Esophagus squamous epithelium (tissue), 5 donors: ENCODE measurements at regions not wholly inside any gene's neighbourhood (a gene's known extent, or its start where the extent isn't known, plus 50 kb on each side); places are given as distances from the start of the nearest gene placed in this dataset.

Experiments used
- DNase-seq: peaks from one replicate; lab custom pipeline; 2025; lab: John Stamatoyannopoulos, UW
- H3K27ac ChIP-seq, 4 donors: fragments of 200-600 bp; sonication (generic); one replicate each; pipeline ENCODE4 v1.5.1; 2016 to 2019; ENCODE audit warnings: mild to moderate bottlenecking in 1 of 4
- H3K27me3 ChIP-seq, 4 donors: fragments of 200-600 bp; sonication (generic); 1 replicate in 3 of 4; 2 replicates in 1 of 4; pipeline versions ENCODE4 v1.5.1 to v1.6.0; 2017 to 2021; ENCODE audit warnings: antibody characterized with exemption in 1 of 4
- H3K36me3 ChIP-seq, 3 donors: fragments of 200-600 bp; sonication (generic); one replicate each; pipeline ENCODE4 v1.5.1; 2016 to 2019
- H3K4me1 ChIP-seq, 3 donors: fragments of 200-600 bp; sonication (generic); one replicate each; pipeline ENCODE4 v1.5.1; 2017 to 2019
- H3K4me3 ChIP-seq, 4 donors: fragments of 200-600 bp; sonication (generic); 1 replicate in 3 of 4; 2 replicates in 1 of 4; pipeline ENCODE4 v1.5.1; 2016 to 2019; ENCODE audit warnings: mild to moderate bottlenecking in 2 of 4, moderate library complexity in 1 of 4
- H3K9me3 ChIP-seq, 3 donors: fragments of 200-600 bp; sonication (generic); one replicate each; pipeline ENCODE4 v1.5.1; 2016 to 2019
- POLR2A ChIP-seq, 4 donors: fragments of 450-650 bp; IDR thresholded peaks; one replicate each; pipeline ENCODE4 v1.6.1; 2017; ENCODE audit warnings: antibody characterized with exemption in 4 of 4, mild to moderate bottlenecking in 4 of 4, moderate library complexity in 3 of 4
- WGBS, 2 donors: methylation state at CpG; one replicate each; pipeline ENCODE4 v1.1.5; 2018; 5-methylcytosine and 5-hydroxymethylcytosine counted together
- intact Hi-C: fragments of 100-400 bp; cut with DNase I; formaldehyde crosslinking; loops from one replicate; pipeline ENCODE4 v1.15.0; 2022
- TF ChIP-seq, protein P1 (sequence below), 6 experiments: fragments of 450-650 bp in 4 of 6; fragments of 200-600 bp in 2 of 6; sonication (generic) in 2 of 6; IDR thresholded peaks; one replicate each; pipeline ENCODE4 v1.5.1; 2016 to 2019; ENCODE audit warnings: antibody characterized with exemption in 6 of 6, mild to moderate bottlenecking in 4 of 6, moderate library complexity in 4 of 6
- donor health status: DM: yes; HTN: yes; CAD: no.

- H3K9me3 ChIP-seq: no peaks in the 10 kb centered on the region
- no peak overlapping the region for H3K4me3 ChIP-seq
- no peaks in the 10 kb centered on the region for H3K4me1 ChIP-seq
- no peaks in the 10 kb centered on the region for H3K36me3 ChIP-seq
- TF ChIP-seq POLR2A (IDR thresholded peaks at IDR 0.05): no peak
- TF ChIP-seq, protein P1, sequence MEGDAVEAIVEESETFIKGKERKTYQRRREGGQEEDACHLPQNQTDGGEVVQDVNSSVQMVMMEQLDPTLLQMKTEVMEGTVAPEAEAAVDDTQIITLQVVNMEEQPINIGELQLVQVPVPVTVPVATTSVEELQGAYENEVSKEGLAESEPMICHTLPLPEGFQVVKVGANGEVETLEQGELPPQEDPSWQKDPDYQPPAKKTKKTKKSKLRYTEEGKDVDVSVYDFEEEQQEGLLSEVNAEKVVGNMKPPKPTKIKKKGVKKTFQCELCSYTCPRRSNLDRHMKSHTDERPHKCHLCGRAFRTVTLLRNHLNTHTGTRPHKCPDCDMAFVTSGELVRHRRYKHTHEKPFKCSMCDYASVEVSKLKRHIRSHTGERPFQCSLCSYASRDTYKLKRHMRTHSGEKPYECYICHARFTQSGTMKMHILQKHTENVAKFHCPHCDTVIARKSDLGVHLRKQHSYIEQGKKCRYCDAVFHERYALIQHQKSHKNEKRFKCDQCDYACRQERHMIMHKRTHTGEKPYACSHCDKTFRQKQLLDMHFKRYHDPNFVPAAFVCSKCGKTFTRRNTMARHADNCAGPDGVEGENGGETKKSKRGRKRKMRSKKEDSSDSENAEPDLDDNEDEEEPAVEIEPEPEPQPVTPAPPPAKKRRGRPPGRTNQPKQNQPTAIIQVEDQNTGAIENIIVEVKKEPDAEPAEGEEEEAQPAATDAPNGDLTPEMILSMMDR (IDR thresholded peaks at IDR 0.05): no peak
- 54% methylated on average over 2 of the region's 2 CpGs; no CpG with 5 or more reads in 1 of the 2 donors for WGBS, 2 donors
- H3K27me3 ChIP-seq: no peaks in the 10 kb centered on the region
- intact Hi-C loops: no loop called here
- no peak for DNase-seq
- no peak overlapping the region for H3K27ac ChIP-seq
These were observed 379.2 kb downstream of the KDM5D start for GRCh38 chrY:19365321-19365720.

- no peaks in the 10 kb centered on the region for H3K9me3 ChIP-seq
- WGBS, 2 donors: 89% methylated on average over 1 of the region's 1 CpG; no CpG with 5 or more reads in 1 of the 2 donors
- H3K36me3 ChIP-seq: no peaks in the 10 kb centered on the region
- no peak overlapping the region for H3K4me3 ChIP-seq
- no peak for DNase-seq
- intact Hi-C loops: no loop called here
- H3K27me3 ChIP-seq: no peaks in the 10 kb centered on the region
- TF ChIP-seq, protein P1 (IDR thresholded peaks at IDR 0.05): no peak
- no peak for TF ChIP-seq POLR2A (IDR thresholded peaks at IDR 0.05)
- H3K27ac ChIP-seq: no peak overlapping the region
- H3K4me1 ChIP-seq: peaks cover 0 to 7% (median 0%) of the 10 kb centered on the region in 3 donors
These were observed 387.3 kb downstream of the KDM5D start for GRCh38 chrY:19357249-19357648.

- no peak overlapping the region for H3K27ac ChIP-seq
- no peaks in the 10 kb centered on the region for H3K9me3 ChIP-seq
- DNase-seq: no peak
- no peak overlapping the region for H3K4me3 ChIP-seq
- intact Hi-C loops: no loop called here
- TF ChIP-seq POLR2A (IDR thresholded peaks at IDR 0.05): no peak
- TF ChIP-seq, protein P1 (IDR thresholded peaks at IDR 0.05): no peak
- peaks cover 0 to 7% (median 0%) of the 10 kb centered on the region in 3 donors for H3K4me1 ChIP-seq
- no peaks in the 10 kb centered on the region for H3K27me3 ChIP-seq
- no peaks in the 10 kb centered on the region for H3K36me3 ChIP-seq
These were observed 387.8 kb downstream of the KDM5D start for GRCh38 chrY:19356735-19357134.

- 86% methylated on average over 1 of the region's 1 CpG; no CpG with 5 or more reads in 1 of the 2 donors for WGBS, 2 donors
- no peaks in the 10 kb centered on the region for H3K36me3 ChIP-seq
- intact Hi-C loops: no loop called here
- H3K27me3 ChIP-seq: no peaks in the 10 kb centered on the region
- H3K4me3 ChIP-seq: no peak overlapping the region
- H3K4me1 ChIP-seq: peaks cover 0 to 7% (median 0%) of the 10 kb centered on the region in 3 donors
- H3K9me3 ChIP-seq: no peaks in the 10 kb centered on the region
- TF ChIP-seq, protein P1 (IDR thresholded peaks at IDR 0.05): no peak
- no peak for TF ChIP-seq POLR2A (IDR thresholded peaks at IDR 0.05)
- H3K27ac ChIP-seq: no peak overlapping the region
- DNase-seq: no peak
These were observed 389.7 kb downstream of the KDM5D start for GRCh38 chrY:19354857-19355173.

GRCh38 chrY:19354061-19354856 is 390.3 kb downstream of the KDM5D start:
- WGBS, 2 donors: 50% methylated on average over 4 of the region's 4 CpGs; no CpG with 5 or more reads in 1 of the 2 donors
- Histone ChIP-seq H3K4me3 (no peak overlapping the region), H3K9me3 (no peaks in the 10 kb centered on the region), H3K27ac (no peak overlapping the region), H3K4me1 (peaks cover 0 to 7% (median 0%) of the 10 kb centered on the region in 3 donors), H3K36me3 (no peaks in the 10 kb centered on the region), H3K27me3 (no peaks in the 10 kb centered on the region)
- no peak for DNase-seq
- intact Hi-C loops: no loop called here
- TF ChIP-seq, protein P1 (IDR thresholded peaks at IDR 0.05): no peak
- no peak for TF ChIP-seq POLR2A (IDR thresholded peaks at IDR 0.05)
